ENCODE measurements at regions not wholly inside any gene's neighbourhood (a gene's known extent, or its start where the extent isn't known, plus 50 kb on each side); places are given as distances from the start of the nearest gene placed in this dataset.

- Histone ChIP-seq H3K23ac (ENCODE audit: low read depth, low read length) (no peak overlapping the region), H3K79me1 (ENCODE audit: low read depth in 1 of 2, low read length in 2 of 2) (no peaks in the 10 kb centered on the region), H3K4ac (ENCODE audit: low read depth, low read length) (no peak overlapping the region), H4K91ac (ENCODE audit: insufficient read depth, low read depth, low read length) (no peak overlapping the region), H3K27me3 (ENCODE audit: control insufficient read depth, insufficient read depth, low read length) (peaks cover 14% of the 10 kb centered on the region), H2AK9ac (replicated peaks; ENCODE audit: low read depth, low read length, poor library complexity) (no peak overlapping the region), H3K4me1 (ENCODE audit: control insufficient read depth, insufficient read depth, low read length) (no peaks in the 10 kb centered on the region), H3K36me3 (ENCODE audit: control insufficient read depth, insufficient read depth, low read length) (no peaks in the 10 kb centered on the region), H3K14ac (replicated peaks; ENCODE audit: low read depth, low read length) (no peak overlapping the region), H3K18ac (ENCODE audit: low read depth, low read length) (no peak overlapping the region), H3K9me1 (ENCODE audit: insufficient read depth, low read length) (no peaks in the 10 kb centered on the region), H2AFZ (replicated peaks; ENCODE audit: low read length, poor library complexity) (no peak overlapping the region), H4K20me1 (ENCODE audit: insufficient read depth, low read length) (no peaks in the 10 kb centered on the region; the same call in 1 of the 2 replicates), H3K9me3 (ENCODE audit: control insufficient read depth, insufficient read depth, low read length) (no peaks in the 10 kb centered on the region), H3K9ac (ENCODE audit: low read depth, low read length) (no peak overlapping the region), H3K56ac (ENCODE audit: extremely low read depth, insufficient read depth, low read length) (no peak overlapping the region), H4K5ac (ENCODE audit: low read depth, low read length) (no peak overlapping the region), H3K4me2 (ENCODE audit: low read depth, low read length) (no peak overlapping the region), H2BK15ac (ENCODE audit: low read depth, low read length) (no peak overlapping the region), H2BK20ac (ENCODE audit: low read depth, low read length) (no peak overlapping the region), H2BK5ac (ENCODE audit: low read depth, low read length, poor library complexity, severe bottlenecking) (no peak overlapping the region), H3K4me3 (ENCODE audit: insufficient read depth, low read depth, low read length) (no peak overlapping the region), H2BK120ac (ENCODE audit: low read depth, low read length) (no peak overlapping the region), H4K8ac (ENCODE audit: low read depth in 2 of 2, low read length in 2 of 2) (no peak overlapping the region), H2AK5ac (ENCODE audit: low read depth, low read length) (no peak overlapping the region), H3K27ac (ENCODE audit: insufficient read depth, low read length) (no peak overlapping the region)
- no TSS peak for BruUV-seq (replicated peaks)
- ChIA-PET CTCF (interaction anchor here (1.0 kb wide), 1 partner anchor 12 kb away, joined by 5 read pairs; no protein-coding TSS in a partner anchor), POLR2A (ENCODE audit: unreplicated experiment) (no interaction called here)
- no peak for DNase-seq
- ATAC-seq (ENCODE audit: low read depth), result no peak
- intact Hi-C loops (cut with micrococcal nuclease) (no loop called here), dilution Hi-C loops (cut with HindIII; ENCODE audit: low sequenced_read_pairs, unreplicated experiment) (no loop called here), in situ Hi-C loops (cut with MboI; ENCODE audit: low sequenced_read_pairs) (no loop called here)
- no peak for TF ChIP-seq SMC3 (IDR thresholded peaks at IDR 0.05; ENCODE audit: low read depth, low read length)
- WGBS, 2 experiments (ENCODE audit: extremely low coverage in 2 of 2, insufficient read length in 1 of 2), result 5% methylated on average over 4 of the region's 6 CpGs; no CpG with 5 or more reads in 1 of the 2 experiments
Measured at GRCh38 chrX:39157796-39158195, 356.5 kb downstream of the MID1IP1 start.

All from IMR-90 (cell line).